Amniotic epithelial cell (primary cell): ENCODE measurements at regions not wholly inside any gene's neighbourhood (a gene's known extent, or its start where the extent isn't known, plus 50 kb on each side); places are given as distances from the start of the nearest gene placed in this dataset.

ENCODE experiments used
- DNase-seq: peaks from one replicate; pipeline ENCODE4 v3.0.0-alpha.2; 2010; ENCODE audit warnings: low read depth

GRCh38 chrX:148365233-148365632 is 135.2 kb upstream of the AFF2 start:
- DNase-seq = no peak

- DNase-seq = no peak
Observed at GRCh38 chrX:148371291-148371690, 129.1 kb upstream of the AFF2 start.

GRCh38 chrX:148372925-148373324 is 127.5 kb upstream of the AFF2 start:
- no peak for DNase-seq

- no peak for DNase-seq
Observed at GRCh38 chrX:148376342-148376741, 124.1 kb upstream of the AFF2 start.

- no peak for DNase-seq
Observed at GRCh38 chrX:148380107-148380506, 120.3 kb upstream of the AFF2 start.

GRCh38 chrX:148380650-148381561 is 119.5 kb upstream of the AFF2 start:
- DNase-seq = no peak

GRCh38 chrX:148381603-148382002 is 118.8 kb upstream of the AFF2 start:
- DNase-seq = no peak

GRCh38 chrX:148382983-148383382 is 117.4 kb upstream of the AFF2 start:
- no peak for DNase-seq

- no peak for DNase-seq
Observed at GRCh38 chrX:148385471-148385870, 114.9 kb upstream of the AFF2 start.

- no peak for DNase-seq
Observed at GRCh38 chrX:148389629-148390028, 110.8 kb upstream of the AFF2 start.

- peak; percentile 0 for DNase-seq
Observed at GRCh38 chrX:148412006-148412405, 88.4 kb upstream of the AFF2 start.

- no peak for DNase-seq
Observed at GRCh38 chrX:148416142-148416541, 84.3 kb upstream of the AFF2 start.

GRCh38 chrX:148416931-148417330 is 83.5 kb upstream of the AFF2 start:
- peak; percentile 9 for DNase-seq

GRCh38 chrX:148417934-148418333 is 82.5 kb upstream of the AFF2 start:
- no peak for DNase-seq

GRCh38 chrX:148422526-148422925 is 77.9 kb upstream of the AFF2 start:
- peak; percentile 1 for DNase-seq

GRCh38 chrX:148424570-148424969 is 75.8 kb upstream of the AFF2 start:
- no peak for DNase-seq

- no peak for DNase-seq
Observed at GRCh38 chrX:148426467-148426866, 74.0 kb upstream of the AFF2 start.

GRCh38 chrX:148441387-148441786 is 59.0 kb upstream of the AFF2 start:
- no peak for DNase-seq

- no peak for DNase-seq
Observed at GRCh38 chrX:148443216-148443615, 57.2 kb upstream of the AFF2 start.

GRCh38 chrX:148448686-148449085 is 51.7 kb upstream of the AFF2 start:
- DNase-seq = no peak
